ENCODE measurements at regions not wholly inside any gene's neighbourhood (a gene's known extent, or its start where the extent isn't known, plus 50 kb on each side); places are given as distances from the start of the nearest gene placed in this dataset.

GRCh38 chr10:123455861-123456260 lies 210.3 kb upstream of the GPR26 start:
- no peak overlapping the region for H3K9ac ChIP-seq (ENCODE audit: insufficient read depth, low read depth, low read length)
- no peaks in the 10 kb centered on the region for H3K36me3 ChIP-seq (replicated peaks in 1 of 2; ENCODE audit: control insufficient read depth in 1 of 2, insufficient read depth in 2 of 2, low read length in 2 of 2)
- intact Hi-C loops (cut with micrococcal nuclease; ENCODE audit: unreplicated experiment) (no loop called here), in situ Hi-C loops (cut with HindIII; ENCODE audit: extremely low pct_ligation_motif_present, low pct_unique_long_range_greater_than_20kb) (no loop called here)
- WGBS (ENCODE audit: low lambda C conversion rate), result 36% methylated on average over 3 of the region's 3 CpGs
- no peaks in the 10 kb centered on the region for H3K27me3 ChIP-seq (ENCODE audit: control insufficient read depth in 1 of 2, insufficient read depth in 2 of 2, low read length in 2 of 2)
- no TSS peak for BruUV-seq (replicated peaks)
- FAIRE-seq (no peak), DNase-seq (ENCODE audit: low spot score) (peak; percentile 22), ATAC-seq (peak; percentile 38; the same call in 1 of the 3 replicates)
- peak; percentile 29; the same call in 1 of the 2 replicates for TF ChIP-seq FOSL2 (CRISPR knock-in tag; IDR thresholded peaks at IDR 0.05)
- TF ChIP-seq ETV6 (CRISPR knock-in tag; conservative IDR thresholded peaks at IDR 0.05), result no peak
- H3K4me1 ChIP-seq (ENCODE audit: insufficient read depth, low read length), result no peaks in the 10 kb centered on the region
- ChIA-PET CTCF (ENCODE audit: low intra/inter-chr PET ratio, low total read pairs) (no interaction called here), POLR2A (no interaction called here)
- no peak overlapping the region for H3K4me3 ChIP-seq (replicated peaks in 1 of 3; ENCODE audit: insufficient read depth in 1 of 3, low read depth in 2 of 3, low read length in 3 of 3)
- H3K27ac ChIP-seq (ENCODE audit: extremely low read length, insufficient read depth, low read length), result no peak overlapping the region
- no peaks in the 10 kb centered on the region for H3K79me2 ChIP-seq (ENCODE audit: insufficient read depth, low read length)
- H3K9me3 ChIP-seq (ENCODE audit: low read length), result no peaks in the 10 kb centered on the region
- no peak overlapping the region for H3K4me2 ChIP-seq (ENCODE audit: low read depth, low read length)
- no peak overlapping the region for H2AFZ ChIP-seq (ENCODE audit: low read length)
- no peaks in the 10 kb centered on the region for H4K20me1 ChIP-seq (ENCODE audit: insufficient read depth, low read length)

GRCh38 chr10:123458933-123459332 lies 207.2 kb upstream of the GPR26 start:
- ATAC-seq (no peak), FAIRE-seq (no peak), DNase-seq (ENCODE audit: low spot score) (no peak)
- Histone ChIP-seq H3K27ac (ENCODE audit: extremely low read length, insufficient read depth, low read length) (no peak overlapping the region), H3K4me3 (replicated peaks in 1 of 3; ENCODE audit: insufficient read depth in 1 of 3, low read depth in 2 of 3, low read length in 3 of 3) (no peak overlapping the region), H3K4me2 (ENCODE audit: low read depth, low read length) (no peak overlapping the region), H3K9ac (ENCODE audit: insufficient read depth, low read depth, low read length) (no peak overlapping the region), H3K79me2 (ENCODE audit: insufficient read depth, low read length) (no peaks in the 10 kb centered on the region), H3K36me3 (replicated peaks in 1 of 2; ENCODE audit: control insufficient read depth in 1 of 2, insufficient read depth in 2 of 2, low read length in 2 of 2) (no peaks in the 10 kb centered on the region), H3K4me1 (ENCODE audit: insufficient read depth, low read length) (no peaks in the 10 kb centered on the region), H3K27me3 (ENCODE audit: control insufficient read depth in 1 of 2, insufficient read depth in 2 of 2, low read length in 2 of 2) (peaks cover 0 to 2% of the 10 kb centered on the region in 2 experiments; a peak in 1 of 5 replicates), H4K20me1 (ENCODE audit: insufficient read depth, low read length) (no peaks in the 10 kb centered on the region), H2AFZ (ENCODE audit: low read length) (no peak overlapping the region), H3K9me3 (ENCODE audit: low read length) (no peaks in the 10 kb centered on the region)
- CTCF ChIA-PET (ENCODE audit: low intra/inter-chr PET ratio, low total read pairs), result no interaction called here
- POLR2A ChIA-PET, result no interaction called here
- no TSS peak for BruUV-seq (replicated peaks)
- intact Hi-C loops (cut with micrococcal nuclease; ENCODE audit: unreplicated experiment), result no loop called here
- in situ Hi-C loops (cut with HindIII; ENCODE audit: extremely low pct_ligation_motif_present, low pct_unique_long_range_greater_than_20kb), result no loop called here
- 13% methylated on average over 5 of the region's 5 CpGs for WGBS (ENCODE audit: low lambda C conversion rate)
- no peak for TF ChIP-seq MTF2 (CRISPR knock-in tag; IDR thresholded peaks at IDR 0.05; ENCODE audit: borderline replicate concordance)
- no peak for TF ChIP-seq SKI (IDR thresholded peaks at IDR 0.05; ENCODE audit: partially characterized antibody)
- TF ChIP-seq ARHGAP35 (CRISPR knock-in tag; IDR thresholded peaks at IDR 0.05; ENCODE audit: borderline replicate concordance), result no peak
- TF ChIP-seq ZBTB39 (CRISPR knock-in tag; IDR thresholded peaks at IDR 0.05), result no peak
- no peak for TF ChIP-seq FIP1L1 (IDR thresholded peaks at IDR 0.05; ENCODE audit: borderline replicate concordance, insufficient read depth, low read depth, low read length)
- no peak for TF ChIP-seq ZBTB38 (CRISPR knock-in tag; IDR thresholded peaks at IDR 0.05)
- no peak for TF ChIP-seq THAP9 (CRISPR knock-in tag; IDR thresholded peaks at IDR 0.05; ENCODE audit: borderline replicate concordance)
- no peak for TF ChIP-seq RARG (CRISPR knock-in tag; IDR thresholded peaks at IDR 0.05; ENCODE audit: low read depth)
- TF ChIP-seq AGO2 (optimal IDR thresholded peaks at IDR 0.05; ENCODE audit: low read depth, low read length), result no peak
- TF ChIP-seq FOXP4 (CRISPR knock-in tag; IDR thresholded peaks at IDR 0.05), result no peak

All from HepG2 (cell line).